GM13977 (cell line): ENCODE measurements at regions not wholly inside any gene's neighbourhood (a gene's known extent, or its start where the extent isn't known, plus 50 kb on each side); places are given as distances from the start of the nearest gene placed in this dataset.

Source experiments
- DNase-seq: peaks from one replicate; pipeline ENCODE4 v3.0.0; 2012; ENCODE audit warnings: low spot score
- in situ Hi-C: fragments of 300-500 bp; cut with MboI; formaldehyde crosslinking; loops from one replicate; pipeline ENCODE4 v1.12.0; 2022; ENCODE audit warnings: low sequenced_read_pairs, low pct_unique_long_range_greater_than_20kb, mixed read lengths, inconsistent platforms; ENCODE audit not compliant: unreplicated experiment
- TF ChIP-seq, protein P1 (sequence below): IDR thresholded peaks from 2 replicates; pipeline ENCODE4 v1.5.1; 2012; ENCODE audit warnings: mild to moderate bottlenecking, control low read depth; ENCODE audit not compliant: insufficient read depth; ENCODE audit errors: extremely low read depth, missing control alignments

DNA sequence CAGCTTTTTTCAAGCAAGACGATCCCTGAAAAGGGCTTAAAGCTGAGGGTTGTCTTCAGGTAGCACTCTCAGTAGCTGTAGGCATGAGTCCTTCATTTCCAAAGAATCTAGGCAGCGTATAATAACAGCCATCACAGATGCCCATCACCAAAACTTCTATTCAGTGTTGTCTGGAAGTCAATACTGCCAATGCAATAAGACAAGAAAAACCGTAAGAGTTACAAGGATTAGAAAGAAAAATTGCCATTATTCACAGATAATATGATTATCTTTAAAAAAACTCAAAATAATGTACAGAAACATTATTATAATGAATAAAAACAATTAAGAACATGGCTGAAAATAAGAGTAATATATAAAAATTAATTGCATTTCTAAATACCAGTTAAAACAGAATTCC is 208.2 kb upstream of the ADRA1B start:
- DNase-seq: no peak
- TF ChIP-seq, protein P1, sequence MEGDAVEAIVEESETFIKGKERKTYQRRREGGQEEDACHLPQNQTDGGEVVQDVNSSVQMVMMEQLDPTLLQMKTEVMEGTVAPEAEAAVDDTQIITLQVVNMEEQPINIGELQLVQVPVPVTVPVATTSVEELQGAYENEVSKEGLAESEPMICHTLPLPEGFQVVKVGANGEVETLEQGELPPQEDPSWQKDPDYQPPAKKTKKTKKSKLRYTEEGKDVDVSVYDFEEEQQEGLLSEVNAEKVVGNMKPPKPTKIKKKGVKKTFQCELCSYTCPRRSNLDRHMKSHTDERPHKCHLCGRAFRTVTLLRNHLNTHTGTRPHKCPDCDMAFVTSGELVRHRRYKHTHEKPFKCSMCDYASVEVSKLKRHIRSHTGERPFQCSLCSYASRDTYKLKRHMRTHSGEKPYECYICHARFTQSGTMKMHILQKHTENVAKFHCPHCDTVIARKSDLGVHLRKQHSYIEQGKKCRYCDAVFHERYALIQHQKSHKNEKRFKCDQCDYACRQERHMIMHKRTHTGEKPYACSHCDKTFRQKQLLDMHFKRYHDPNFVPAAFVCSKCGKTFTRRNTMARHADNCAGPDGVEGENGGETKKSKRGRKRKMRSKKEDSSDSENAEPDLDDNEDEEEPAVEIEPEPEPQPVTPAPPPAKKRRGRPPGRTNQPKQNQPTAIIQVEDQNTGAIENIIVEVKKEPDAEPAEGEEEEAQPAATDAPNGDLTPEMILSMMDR: no peak
- in situ Hi-C loops: no loop called here

DNA sequence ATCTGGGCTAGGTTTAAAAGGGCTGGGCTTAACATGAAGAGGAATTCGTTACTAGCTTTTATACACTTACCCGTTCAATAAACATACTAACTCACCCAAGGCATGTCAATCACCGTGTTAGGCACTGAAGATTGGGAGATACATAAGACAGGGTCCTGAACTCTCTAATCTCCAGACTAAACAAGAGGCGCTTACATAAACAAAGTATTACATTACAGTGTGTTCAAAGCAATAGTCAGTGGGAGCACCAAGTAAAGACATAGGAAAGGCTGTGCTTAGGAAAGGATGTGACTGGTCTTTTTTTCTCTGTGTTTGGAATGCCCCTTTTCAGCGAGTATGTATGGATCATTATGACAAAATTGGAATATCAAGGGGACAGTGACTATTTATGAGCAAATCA is 203.6 kb upstream of the ADRA1B start:
- TF ChIP-seq, protein P1: no peak
- in situ Hi-C loops: no loop called here
- no peak for DNase-seq

DNA sequence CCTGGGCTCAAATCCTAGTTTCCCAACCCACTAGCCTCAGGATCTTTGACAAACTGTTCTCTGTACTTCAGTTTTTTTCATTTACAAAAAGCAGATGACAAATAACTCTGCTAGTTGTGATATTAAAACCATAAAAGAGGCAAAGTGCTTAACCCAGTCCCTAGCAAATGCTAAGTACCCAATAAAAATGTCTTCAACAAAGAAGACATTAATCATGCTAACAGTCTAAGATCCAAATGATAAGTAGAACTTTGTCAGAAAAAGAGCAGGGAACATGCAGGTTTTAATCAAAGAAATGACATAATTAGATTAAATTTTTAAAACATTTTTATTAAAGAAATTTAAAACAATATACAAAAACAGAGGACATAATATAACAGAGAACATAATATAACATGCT is 203.0 kb upstream of the ADRA1B start:
- TF ChIP-seq, protein P1: no peak
- DNase-seq: no peak
- in situ Hi-C loops: no loop called here

- TF ChIP-seq, protein P1: no peak
- in situ Hi-C loops: no loop called here
- DNase-seq: no peak
Measured at GRCh38 chr5:159713773-159714172, 202.5 kb upstream of the ADRA1B start.

- TF ChIP-seq, protein P1: no peak
- DNase-seq: no peak
- in situ Hi-C loops: no loop called here
Measured at GRCh38 chr5:159725475-159725874, 190.8 kb upstream of the ADRA1B start.

- no peak for DNase-seq
- in situ Hi-C loops: no loop called here
- TF ChIP-seq, protein P1: no peak
Measured at GRCh38 chr5:159727167-159727566, 189.1 kb upstream of the ADRA1B start.

DNA sequence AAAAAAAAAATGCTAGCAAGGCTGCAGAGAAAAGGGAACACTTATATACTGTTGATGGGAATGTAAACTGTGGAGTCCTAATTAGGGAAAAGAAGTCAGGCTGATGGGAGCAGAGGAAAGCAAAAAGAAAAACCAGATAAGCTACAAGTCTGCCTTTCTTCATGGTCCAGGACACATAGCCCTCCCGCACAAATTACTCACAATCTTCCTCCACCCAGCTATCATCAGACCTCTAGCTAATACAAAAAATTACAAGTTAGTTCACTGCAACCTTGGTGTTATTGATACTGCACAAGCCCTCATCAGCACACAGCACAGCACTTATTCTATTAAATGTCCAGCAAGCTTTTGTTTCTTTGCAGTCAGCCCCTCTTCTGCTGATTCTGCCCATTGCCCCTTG is 186.0 kb upstream of the ADRA1B start:
- TF ChIP-seq, protein P1: no peak
- in situ Hi-C loops: no loop called here
- no peak for DNase-seq
